ENCODE measurements at regions not wholly inside any gene's neighbourhood (a gene's known extent, or its start where the extent isn't known, plus 50 kb on each side); places are given as distances from the start of the nearest gene placed in this dataset.
A peak's percentile ranks its signal among the peaks of the same experiment; 100 is the strongest.

GRCh38 chr14:37848985-37849621, 253.7 kb downstream of the TTC6 start (continued):
- TF ChIP-seq PAXIP1 (CRISPR knock-in tag; conservative IDR thresholded peaks at IDR 0.05) (peak; percentile 66), ATF1 (CRISPR knock-in tag; IDR thresholded peaks at IDR 0.05) (no peak), MIXL1 (CRISPR knock-in tag; IDR thresholded peaks at IDR 0.05) (0 out of 2 replicates have a peak, but pooled peaks have one; percentile 36)

GRCh38 chr14:37851054-37851453, 255.6 kb downstream of the TTC6 start:
- H3K27ac ChIP-seq (ENCODE audit: extremely low read length, insufficient read depth, low read length), result no peak overlapping the region
- H3K79me2 ChIP-seq (ENCODE audit: insufficient read depth, low read length), result no peaks in the 10 kb centered on the region
- 99% methylated on average over 1 of the region's 1 CpG for WGBS (ENCODE audit: low lambda C conversion rate)
- H3K36me3 ChIP-seq (replicated peaks in 1 of 2; ENCODE audit: control insufficient read depth in 1 of 2, insufficient read depth in 2 of 2, low read length in 2 of 2), result no peaks in the 10 kb centered on the region
- intact Hi-C loops (cut with micrococcal nuclease; ENCODE audit: unreplicated experiment) (no loop called here), in situ Hi-C loops (cut with HindIII; ENCODE audit: extremely low pct_ligation_motif_present, low pct_unique_long_range_greater_than_20kb) (no loop called here)
- no peaks in the 10 kb centered on the region for H3K27me3 ChIP-seq (ENCODE audit: control insufficient read depth in 1 of 2, insufficient read depth in 2 of 2, low read length in 2 of 2)
- FAIRE-seq, result no peak
- peaks cover 23% of the 10 kb centered on the region for H3K4me1 ChIP-seq (ENCODE audit: insufficient read depth, low read length)
- ATAC-seq, result no peak
- H3K4me2 ChIP-seq (ENCODE audit: low read depth, low read length), result no peak overlapping the region
- H3K9ac ChIP-seq (ENCODE audit: insufficient read depth, low read depth, low read length), result no peak overlapping the region
- CTCF ChIA-PET (ENCODE audit: low intra/inter-chr PET ratio, low total read pairs), result no interaction called here
- POLR2A ChIA-PET, result interaction anchor here (0.9 kb wide), 1 partner anchor 14 kb away, joined by 3 read pairs; no protein-coding TSS in a partner anchor
- TF ChIP-seq IRF9 (CRISPR knock-in tag; IDR thresholded peaks at IDR 0.05; ENCODE audit: borderline replicate concordance) (no peak), ZNF281 (CRISPR knock-in tag; IDR thresholded peaks at IDR 0.05; ENCODE audit: borderline replicate concordance) (no peak), POGK (CRISPR knock-in tag; conservative IDR thresholded peaks at IDR 0.05) (0 out of 2 replicates have a peak, but pooled peaks have one; percentile 39), ZNF572 (CRISPR knock-in tag; IDR thresholded peaks at IDR 0.05) (no peak)
- H4K20me1 ChIP-seq (ENCODE audit: insufficient read depth, low read length), result no peaks in the 10 kb centered on the region
- H2AFZ ChIP-seq (ENCODE audit: low read length), result no peak overlapping the region
- no peak overlapping the region for H3K4me3 ChIP-seq (replicated peaks in 1 of 3; ENCODE audit: insufficient read depth in 1 of 3, low read depth in 2 of 3, low read length in 3 of 3)
- no TSS peak for BruUV-seq (replicated peaks)
- no peak for DNase-seq (ENCODE audit: low spot score)
- no peaks in the 10 kb centered on the region for H3K9me3 ChIP-seq (ENCODE audit: low read length)
